H1 (cell line): ENCODE measurements at regions not wholly inside any gene's neighbourhood (a gene's known extent, or its start where the extent isn't known, plus 50 kb on each side); places are given as distances from the start of the nearest gene placed in this dataset.

Source experiments
- KDM4A ChIP-seq: IDR thresholded peaks from one replicate; pipeline ENCODE4 v1.7.1; 2012; ENCODE audit warnings: low read depth, mild to moderate bottlenecking, moderate library complexity, low read length, inconsistent platforms; ENCODE audit not compliant: severe bottlenecking
- KDM5A ChIP-seq: fragments of 200-600 bp; IDR thresholded peaks from 2 replicates; pipeline ENCODE4 v1.7.1; 2012; ENCODE audit warnings: mild to moderate bottlenecking, low read length, inconsistent platforms, mixed read lengths
- NRF1 ChIP-seq: IDR thresholded peaks from 2 replicates; pipeline ENCODE4 v1.6.1; 2011; ENCODE audit warnings: mild to moderate bottlenecking, low read depth, low read length, improper control_type of control experiment

DNA sequence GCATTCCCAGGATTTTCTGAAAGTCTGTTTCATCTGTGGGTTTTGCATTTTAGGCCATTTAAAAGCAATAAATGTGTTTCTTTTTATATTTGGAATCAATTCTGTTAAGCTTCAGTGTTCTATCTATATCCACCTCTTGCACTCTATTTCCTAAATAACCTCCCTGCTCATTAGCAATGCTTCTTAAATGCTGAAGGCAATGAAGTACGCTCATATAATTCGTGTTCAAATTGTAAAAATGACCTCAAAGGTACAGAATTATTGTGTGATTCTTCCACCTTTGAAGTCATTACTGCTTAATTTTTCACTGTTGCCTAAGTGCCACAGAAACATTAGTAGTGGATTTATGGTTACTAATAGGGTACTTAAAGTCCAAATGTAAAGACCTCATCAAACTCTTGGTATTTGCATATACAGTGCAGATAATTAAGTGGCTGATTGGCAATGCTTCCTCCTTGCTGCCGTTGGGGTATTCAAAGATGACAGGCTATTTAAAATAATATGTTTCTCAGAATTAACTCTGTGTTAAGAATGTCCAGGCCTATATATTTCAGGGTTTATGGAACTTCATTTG lies 730.8 kb downstream of the TECRL start:
- TF ChIP-seq KDM5A (no peak), KDM4A (no peak), NRF1 (no peak)
